Right atrium auricular region (tissue), 2 donors: ENCODE measurements at regions not wholly inside any gene's neighbourhood (a gene's known extent, or its start where the extent isn't known, plus 50 kb on each side); places are given as distances from the start of the nearest gene placed in this dataset.
"Not testable (repeated sequence)": the region's sequence is repeated elsewhere in the genome, so short reads cannot be mapped to it uniquely, and the experiment has no call there.

Experiments used
- DNase-seq: peaks from one replicate; pipeline ENCODE4 v3.0.0-alpha.2; 2019; ENCODE audit warnings: low spot score
- H3K27ac ChIP-seq, 2 donors: fragments of 200-600 bp; sonication (generic); 1 replicate in 1 of 2; 2 replicates in 1 of 2; pipeline ENCODE4 v1.5.1; 2016 to 2019
- H3K27me3 ChIP-seq, 2 donors: fragments of 200-600 bp; sonication (generic); one replicate each; pipeline versions ENCODE4 v1.5.1 to v1.6.0; 2017 to 2019
- H3K36me3 ChIP-seq: fragments of 200-600 bp; sonication (generic); one replicate; pipeline ENCODE4 v1.5.1; 2016
- H3K4me1 ChIP-seq, 2 donors: fragments of 200-600 bp; sonication (generic); one replicate each; pipeline versions ENCODE4 v1.5.1 to v1.6.0; 2017 to 2019
- H3K4me3 ChIP-seq, 2 donors: fragments of 200-600 bp; sonication (generic); 1 replicate in 1 of 2; 2 replicates in 1 of 2; pipeline ENCODE4 v1.5.1; 2017 to 2019; ENCODE audit warnings: mild to moderate bottlenecking in 1 of 2, moderate library complexity in 1 of 2
- H3K9me3 ChIP-seq, 2 donors: fragments of 200-600 bp; sonication (generic); one replicate each; pipeline ENCODE4 v1.5.1; 2019
- CTCF ChIP-seq, 2 donors: fragments of 200-600 bp; sonication (generic); IDR thresholded peaks; one replicate each; pipeline ENCODE4 v1.5.1; 2019; ENCODE audit warnings: antibody characterized with exemption in 2 of 2

GRCh38 chr5:18605186-18605585 is 970.9 kb downstream of the TAF11L14 start:
- no peak for TF ChIP-seq CTCF (IDR thresholded peaks at IDR 0.05)
- Histone ChIP-seq H3K27ac (no peak overlapping the region), H3K4me1 (no peaks in the 10 kb centered on the region), H3K27me3 (no peaks in the 10 kb centered on the region), H3K4me3 (no peak overlapping the region), H3K9me3 (no peaks in the 10 kb centered on the region), H3K36me3 (no peaks in the 10 kb centered on the region)
- DNase-seq = no peak

- TF ChIP-seq CTCF (IDR thresholded peaks at IDR 0.05) = no peak
- H3K27ac ChIP-seq = no peak overlapping the region
- H3K4me3 ChIP-seq = no peak overlapping the region
- no peaks in the 10 kb centered on the region for H3K27me3 ChIP-seq
- no peak for DNase-seq
- no peaks in the 10 kb centered on the region for H3K9me3 ChIP-seq
- no peaks in the 10 kb centered on the region for H3K4me1 ChIP-seq
- H3K36me3 ChIP-seq = no peaks in the 10 kb centered on the region
These were observed 973.3 kb downstream of the TAF11L14 start for GRCh38 chr5:18607570-18607969.

GRCh38 chr5:18617191-18617590 is 982.9 kb downstream of the TAF11L14 start:
- H3K9me3 ChIP-seq = peaks cover 0 to 16% of the 10 kb centered on the region in 2 donors
- DNase-seq, H3K27me3 ChIP-seq, H3K4me3 ChIP-seq, H3K36me3 ChIP-seq, H3K27ac ChIP-seq, H3K4me1 ChIP-seq: not testable (repeated sequence)

- H3K27me3 ChIP-seq = no peaks in the 10 kb centered on the region
- H3K4me1 ChIP-seq = no peaks in the 10 kb centered on the region
- no peak for DNase-seq
- TF ChIP-seq CTCF (IDR thresholded peaks at IDR 0.05) = no peak
- H3K27ac ChIP-seq = no peak overlapping the region
- no peaks in the 10 kb centered on the region for H3K36me3 ChIP-seq
- H3K9me3 ChIP-seq = no peaks in the 10 kb centered on the region
- H3K4me3 ChIP-seq = no peak overlapping the region
These were observed 996.3 kb downstream of the TAF11L14 start for GRCh38 chr5:18630458-18631045.

- no peaks in the 10 kb centered on the region for H3K36me3 ChIP-seq
- DNase-seq = no peak
- H3K9me3 ChIP-seq = peaks cover 0 to 16% of the 10 kb centered on the region in 2 donors
- no peaks in the 10 kb centered on the region for H3K27me3 ChIP-seq
- H3K27ac ChIP-seq = no peak overlapping the region
- no peaks in the 10 kb centered on the region for H3K4me1 ChIP-seq
- no peak for TF ChIP-seq CTCF (IDR thresholded peaks at IDR 0.05)
- H3K4me3 ChIP-seq = no peak overlapping the region
These were observed 1018.4 kb downstream of the TAF11L14 start for GRCh38 chr5:18652404-18653215.

- no peaks in the 10 kb centered on the region for H3K36me3 ChIP-seq
- no peak overlapping the region for H3K27ac ChIP-seq
- no peak overlapping the region for H3K4me3 ChIP-seq
- no peak for TF ChIP-seq CTCF (IDR thresholded peaks at IDR 0.05)
- no peaks in the 10 kb centered on the region for H3K4me1 ChIP-seq
- H3K9me3 ChIP-seq = peaks cover 0 to 10% of the 10 kb centered on the region in 2 donors
- no peak for DNase-seq
- H3K27me3 ChIP-seq = no peaks in the 10 kb centered on the region
These were observed 1019.0 kb downstream of the TAF11L14 start for GRCh38 chr5:18653216-18653752.
